Naive B cell (primary cell): ENCODE measurements at regions not wholly inside any gene's neighbourhood (a gene's known extent, or its start where the extent isn't known, plus 50 kb on each side); places are given as distances from the start of the nearest gene placed in this dataset.
A peak's percentile ranks its signal among the peaks of the same experiment; 100 is the strongest.
"Not testable (repeated sequence)": the region's sequence is repeated elsewhere in the genome, so short reads cannot be mapped to it uniquely, and the experiment has no call there.

ENCODE experiments used
- ATAC-seq, 2 donors: fragments of 150-1000 bp; cut with Tn5 transposase; 2 replicates each; pipeline ENCODE4 v1.10.0; 2021; ENCODE audit warnings: low read depth in 2 of 2, mild to moderate bottlenecking in 2 of 2, moderate library complexity in 2 of 2
- DNase-seq: peaks from one replicate; pipeline ENCODE4 v3.0.0; 2022
- H3K27ac Mint-ChIP-seq, 6 donors: one replicate each; pipeline ENCODE4 v1.8.0; 2020 to 2022; ENCODE audit warnings: mild to moderate bottlenecking in 6 of 6, mixed read lengths in 6 of 6, moderate library complexity in 5 of 6, inconsistent platforms in 2 of 6
- H3K27me3 Mint-ChIP-seq, 3 donors: one replicate each; pipeline ENCODE4 v1.8.0; 2021 to 2022; ENCODE audit warnings: mixed read lengths in 3 of 3, mild to moderate bottlenecking in 1 of 3
- H3K36me3 Mint-ChIP-seq, 2 donors: one replicate each; pipeline ENCODE4 v1.8.0; 2020 to 2022; ENCODE audit warnings: mixed read lengths in 2 of 2, inconsistent platforms in 1 of 2, mild to moderate bottlenecking in 1 of 2
- H3K4me1 Mint-ChIP-seq, 3 donors: one replicate each; pipeline ENCODE4 v1.8.0; 2020 to 2022; ENCODE audit warnings: mixed read lengths in 3 of 3, inconsistent platforms in 1 of 3, mild to moderate bottlenecking in 1 of 3, moderate library complexity in 1 of 3
- H3K4me3 Mint-ChIP-seq, 8 donors: one replicate each; pipeline ENCODE4 v1.8.0; 2020 to 2022; ENCODE audit warnings: mild to moderate bottlenecking in 8 of 8, mixed read lengths in 8 of 8, moderate library complexity in 8 of 8, inconsistent platforms in 2 of 8
- H3K9me3 Mint-ChIP-seq, 7 donors: one replicate each; pipeline ENCODE4 v1.8.0; 2020 to 2022; ENCODE audit warnings: mixed read lengths in 7 of 7, mild to moderate bottlenecking in 5 of 7, inconsistent platforms in 2 of 7, moderate library complexity in 1 of 7

DNA sequence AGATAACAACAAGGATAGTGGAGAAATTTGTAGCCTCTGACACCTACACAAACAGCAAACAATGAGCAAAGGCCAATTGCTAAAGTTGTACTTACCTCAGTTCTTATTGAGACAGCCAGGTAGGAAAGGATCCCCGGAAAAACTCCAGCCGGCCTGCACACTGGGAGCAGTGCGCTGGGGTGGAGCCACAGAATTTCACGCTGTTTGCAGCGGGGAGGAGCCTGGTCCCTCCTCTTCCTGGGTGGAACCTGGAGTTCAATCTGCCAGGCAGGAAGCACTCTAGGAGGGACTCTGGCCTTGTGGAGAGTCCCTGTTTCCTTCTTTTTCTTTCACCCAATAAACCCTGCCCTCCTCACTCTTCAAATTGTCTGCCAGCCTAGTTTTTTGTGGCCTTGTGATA lies 382.6 kb upstream of the TGIF2LX start:
- not testable (repeated sequence) for H3K36me3 Mint-ChIP-seq, H3K9me3 Mint-ChIP-seq, ATAC-seq, H3K27me3 Mint-ChIP-seq, H3K4me1 Mint-ChIP-seq, H3K4me3 Mint-ChIP-seq, DNase-seq
- H3K27ac Mint-ChIP-seq, result peak overlapping the region in 1 of 6 donors; percentile 22

- not testable (repeated sequence) for H3K4me1 Mint-ChIP-seq, ATAC-seq, H3K4me3 Mint-ChIP-seq, H3K36me3 Mint-ChIP-seq, DNase-seq, H3K9me3 Mint-ChIP-seq, H3K27me3 Mint-ChIP-seq, H3K27ac Mint-ChIP-seq
Measured at GRCh38 chrX:89557146-89557545, 364.6 kb upstream of the TGIF2LX start.

- H3K27me3 Mint-ChIP-seq, H3K27ac Mint-ChIP-seq, H3K4me3 Mint-ChIP-seq, ATAC-seq, H3K9me3 Mint-ChIP-seq, H3K36me3 Mint-ChIP-seq, DNase-seq, H3K4me1 Mint-ChIP-seq: not testable (repeated sequence)
Measured at GRCh38 chrX:89562079-89562478, 359.6 kb upstream of the TGIF2LX start.

DNA sequence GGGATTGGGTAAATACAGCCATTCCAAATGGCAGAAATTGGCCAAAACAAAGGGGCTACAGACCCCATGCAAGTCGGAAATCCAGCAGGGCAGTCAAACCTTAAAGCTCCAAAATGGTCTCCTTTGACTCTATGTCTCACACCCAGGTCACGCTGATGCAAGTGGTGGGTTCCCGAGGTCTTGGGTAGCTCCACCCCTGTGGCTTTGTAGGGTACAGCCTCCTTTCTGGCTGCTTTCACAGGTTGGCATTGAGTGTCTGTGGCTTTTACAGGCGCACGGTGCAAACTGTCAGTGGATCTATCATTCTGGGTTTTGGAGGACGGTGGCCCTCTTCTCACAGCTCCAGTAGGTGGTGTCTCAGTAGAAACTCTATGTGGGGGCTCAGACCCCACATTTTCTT lies 358.6 kb upstream of the TGIF2LX start:
- H3K4me3 Mint-ChIP-seq, H3K36me3 Mint-ChIP-seq, H3K4me1 Mint-ChIP-seq, H3K9me3 Mint-ChIP-seq, H3K27me3 Mint-ChIP-seq, H3K27ac Mint-ChIP-seq, ATAC-seq, DNase-seq: not testable (repeated sequence)

GRCh38 chrX:89567787-89568186 lies 353.9 kb upstream of the TGIF2LX start:
- not testable (repeated sequence) for H3K27me3 Mint-ChIP-seq, H3K4me3 Mint-ChIP-seq, H3K27ac Mint-ChIP-seq, H3K36me3 Mint-ChIP-seq, H3K4me1 Mint-ChIP-seq, H3K9me3 Mint-ChIP-seq, ATAC-seq, DNase-seq

DNA sequence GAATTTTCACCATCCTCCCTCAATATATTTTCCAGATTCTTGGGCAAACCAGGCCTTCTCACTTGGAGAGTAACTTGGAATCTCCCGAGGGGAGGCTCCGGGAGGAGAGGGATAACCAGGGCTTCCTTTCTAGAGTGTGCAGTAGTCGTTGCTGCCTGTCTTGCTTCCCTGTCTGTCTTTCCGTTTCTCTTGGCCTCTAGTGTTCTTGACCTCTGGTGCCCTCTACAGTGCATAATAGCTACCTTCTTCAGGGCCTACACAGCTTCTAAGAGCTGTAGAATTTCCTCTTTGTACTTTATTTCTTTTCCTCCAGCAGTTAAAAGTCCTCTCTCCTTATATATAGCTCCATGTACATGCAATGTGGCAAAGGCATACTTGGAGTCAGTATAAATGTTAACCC lies 339.8 kb upstream of the TGIF2LX start:
- H3K4me1 Mint-ChIP-seq, H3K27ac Mint-ChIP-seq, ATAC-seq, H3K27me3 Mint-ChIP-seq, H3K4me3 Mint-ChIP-seq, H3K9me3 Mint-ChIP-seq, H3K36me3 Mint-ChIP-seq, DNase-seq: not testable (repeated sequence)

DNA sequence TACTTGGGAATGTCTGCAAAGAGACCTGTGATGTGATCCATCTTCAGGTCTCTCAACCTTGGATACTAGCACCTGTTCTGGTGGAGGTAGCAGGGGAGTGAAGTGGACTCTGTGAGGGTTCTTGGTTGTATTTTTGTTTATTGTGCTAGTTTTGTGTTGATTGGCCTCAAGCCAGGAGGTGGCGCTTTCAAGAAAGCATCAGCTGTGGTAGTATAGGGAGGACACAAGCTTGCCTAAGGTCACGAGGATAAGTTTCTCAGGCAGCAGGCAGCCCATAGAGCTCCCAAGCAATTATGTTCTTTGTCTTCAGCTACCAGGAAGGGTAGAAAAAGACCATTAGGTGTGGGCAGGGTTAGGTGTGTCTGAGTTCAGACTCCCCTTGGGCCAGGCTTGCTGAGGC lies 289.9 kb upstream of the TGIF2LX start:
- not testable (repeated sequence) for H3K4me3 Mint-ChIP-seq, H3K27ac Mint-ChIP-seq, H3K4me1 Mint-ChIP-seq, ATAC-seq, H3K27me3 Mint-ChIP-seq, DNase-seq, H3K9me3 Mint-ChIP-seq, H3K36me3 Mint-ChIP-seq

- ATAC-seq, H3K4me1 Mint-ChIP-seq, H3K36me3 Mint-ChIP-seq, H3K27ac Mint-ChIP-seq, H3K4me3 Mint-ChIP-seq, H3K27me3 Mint-ChIP-seq, H3K9me3 Mint-ChIP-seq, DNase-seq: not testable (repeated sequence)
Measured at GRCh38 chrX:89635887-89636286, 285.8 kb upstream of the TGIF2LX start.

- H3K27me3 Mint-ChIP-seq, ATAC-seq, H3K4me3 Mint-ChIP-seq, H3K9me3 Mint-ChIP-seq, DNase-seq, H3K4me1 Mint-ChIP-seq, H3K27ac Mint-ChIP-seq, H3K36me3 Mint-ChIP-seq: not testable (repeated sequence)
Measured at GRCh38 chrX:89658662-89659061, 263.0 kb upstream of the TGIF2LX start.

DNA sequence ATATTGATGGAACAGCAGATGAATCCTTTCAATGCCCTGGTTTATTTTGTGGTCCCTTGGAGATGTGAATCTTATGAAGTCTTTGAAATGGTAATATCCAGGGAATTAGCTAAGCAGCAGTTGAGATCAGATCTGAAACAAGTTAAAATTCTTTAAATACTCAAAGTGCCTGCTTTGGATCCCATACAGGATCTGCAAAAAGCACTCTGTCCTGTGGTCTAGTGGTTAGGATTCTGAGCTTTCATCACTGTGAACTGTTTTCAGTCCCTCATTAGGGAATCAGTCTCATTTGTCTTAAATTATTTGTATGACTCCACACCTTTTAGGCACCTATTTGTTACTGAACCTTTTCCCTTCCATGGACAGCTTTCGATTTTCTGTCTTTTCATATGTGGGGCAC lies 215.2 kb upstream of the TGIF2LX start:
- not testable (repeated sequence) for H3K9me3 Mint-ChIP-seq, ATAC-seq, DNase-seq, H3K27me3 Mint-ChIP-seq, H3K27ac Mint-ChIP-seq, H3K4me1 Mint-ChIP-seq, H3K4me3 Mint-ChIP-seq, H3K36me3 Mint-ChIP-seq

DNA sequence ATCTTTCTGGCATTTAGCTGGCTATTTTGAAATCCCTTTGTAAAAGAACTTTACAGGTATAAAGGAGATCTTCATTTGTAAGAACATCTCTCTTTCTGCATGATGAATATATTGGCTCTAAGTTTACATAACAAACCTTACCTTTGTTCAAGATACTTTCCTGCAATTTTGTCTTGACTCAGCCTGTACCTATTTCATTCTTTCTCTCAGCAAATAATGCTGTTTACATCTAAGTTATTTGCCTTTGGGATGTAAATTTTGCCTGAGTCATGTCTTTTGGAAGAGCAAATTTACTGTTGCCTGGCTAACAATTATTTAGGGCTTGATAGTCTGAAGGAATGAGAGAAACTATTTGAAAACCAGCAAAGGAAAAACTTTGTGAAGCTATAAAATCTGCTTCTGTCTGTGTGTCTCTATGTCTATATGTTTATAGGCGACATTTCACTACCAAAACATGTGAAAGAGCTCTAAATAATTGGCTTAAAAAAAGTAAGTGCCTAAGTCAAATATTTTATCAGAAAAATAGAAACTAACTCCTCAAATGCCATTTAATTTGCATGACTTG lies 214.3 kb upstream of the TGIF2LX start:
- not testable (repeated sequence) for H3K27me3 Mint-ChIP-seq, H3K27ac Mint-ChIP-seq, H3K9me3 Mint-ChIP-seq, ATAC-seq, H3K4me3 Mint-ChIP-seq, H3K36me3 Mint-ChIP-seq, DNase-seq, H3K4me1 Mint-ChIP-seq

GRCh38 chrX:89734367-89734766 lies 187.3 kb upstream of the TGIF2LX start:
- ATAC-seq, H3K27me3 Mint-ChIP-seq, H3K9me3 Mint-ChIP-seq, H3K4me1 Mint-ChIP-seq, DNase-seq, H3K4me3 Mint-ChIP-seq, H3K36me3 Mint-ChIP-seq: not testable (repeated sequence)
- H3K27ac Mint-ChIP-seq, result peak overlapping the region in 1 of 6 donors; percentile 72

- H3K27me3 Mint-ChIP-seq, H3K9me3 Mint-ChIP-seq, ATAC-seq, H3K4me3 Mint-ChIP-seq, H3K27ac Mint-ChIP-seq, H3K4me1 Mint-ChIP-seq, H3K36me3 Mint-ChIP-seq, DNase-seq: not testable (repeated sequence)
Measured at GRCh38 chrX:89756466-89756865, 165.2 kb upstream of the TGIF2LX start.

- not testable (repeated sequence) for H3K4me1 Mint-ChIP-seq, H3K36me3 Mint-ChIP-seq, ATAC-seq, H3K27ac Mint-ChIP-seq, H3K4me3 Mint-ChIP-seq, H3K9me3 Mint-ChIP-seq, H3K27me3 Mint-ChIP-seq
- peak; percentile 5 for DNase-seq
Measured at GRCh38 chrX:89757767-89758166, 163.9 kb upstream of the TGIF2LX start.

DNA sequence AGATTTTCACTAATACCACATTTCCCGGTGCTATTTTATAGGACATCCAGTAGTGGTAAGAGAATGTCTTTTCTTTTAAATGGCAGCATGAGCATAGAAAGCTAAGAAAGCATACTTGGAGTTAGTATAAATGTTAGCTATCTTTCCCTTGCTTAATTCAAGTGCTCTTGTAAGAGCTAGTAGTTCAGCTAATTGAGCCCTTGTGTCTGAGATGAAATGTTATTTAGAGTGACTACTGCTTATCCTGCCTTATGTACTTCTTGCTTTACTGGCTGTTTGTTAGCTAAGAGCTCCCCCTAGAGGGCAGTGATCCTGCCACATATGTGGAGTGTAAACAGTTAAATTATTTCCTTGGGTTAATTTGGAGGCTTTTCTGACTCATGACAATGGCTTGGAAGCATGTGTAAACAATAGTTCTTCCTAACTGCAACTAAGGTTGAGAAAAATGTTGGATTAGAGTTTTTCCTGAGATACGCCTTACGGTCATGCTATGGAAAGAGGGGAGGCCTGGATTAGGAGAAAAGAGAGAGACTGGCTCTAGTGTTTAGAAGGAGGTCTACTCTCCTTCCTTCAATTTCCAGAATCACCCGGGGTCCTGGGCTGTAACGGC lies 162.5 kb upstream of the TGIF2LX start:
- not testable (repeated sequence) for ATAC-seq, H3K27me3 Mint-ChIP-seq, H3K9me3 Mint-ChIP-seq, H3K27ac Mint-ChIP-seq, H3K4me1 Mint-ChIP-seq, H3K4me3 Mint-ChIP-seq, DNase-seq, H3K36me3 Mint-ChIP-seq
